ENCODE measurements at regions not wholly inside any gene's neighbourhood (a gene's known extent, or its start where the extent isn't known, plus 50 kb on each side); places are given as distances from the start of the nearest gene placed in this dataset.

- H3K36me3 ChIP-seq (ENCODE audit: insufficient read depth) = no peaks in the 10 kb centered on the region
- no peaks in the 10 kb centered on the region for H3K4me1 ChIP-seq (ENCODE audit: insufficient read depth)
- Mint-ChIP-seq H3K27ac (no peak overlapping the region), H3K4me1 (peaks cover 19% of the 10 kb centered on the region), H3K27me3 (ENCODE audit: insufficient read depth, low read depth, poor library complexity) (peaks cover 20% of the 10 kb centered on the region), H3K36me3 (ENCODE audit: low read depth) (no peaks in the 10 kb centered on the region), H3K9me3 (no peaks in the 10 kb centered on the region; the same call in 2 of the 3 replicates), H3K4me3 (no peak overlapping the region)
- H3K27ac ChIP-seq (ENCODE audit: low read depth) = no peak overlapping the region
- no peaks in the 10 kb centered on the region for H3K79me2 ChIP-seq (replicated peaks; ENCODE audit: insufficient read depth)
- ATAC-seq = no peak
- no peaks in the 10 kb centered on the region for H4K20me1 ChIP-seq (replicated peaks; ENCODE audit: insufficient read depth)
- no peak for DNase-seq (ENCODE audit: low spot score)
- no peak overlapping the region for H3K4me3 ChIP-seq
- H3K4me2 ChIP-seq = no peak overlapping the region
- no peaks in the 10 kb centered on the region for H3K27me3 ChIP-seq (ENCODE audit: insufficient read depth)
- no peak overlapping the region for H2AFZ ChIP-seq
- no peaks in the 10 kb centered on the region for H3F3A ChIP-seq (replicated peaks; ENCODE audit: low read depth)
- no peaks in the 10 kb centered on the region for H3K9me2 ChIP-seq (ENCODE audit: insufficient read depth)
- TF ChIP-seq EZH2phosphoT487 (IDR thresholded peaks at IDR 0.05; ENCODE audit: unreplicated experiment) = no peak
- no peak for TF ChIP-seq STAT1 (IDR thresholded peaks at IDR 0.05; ENCODE audit: unreplicated experiment)
- TF ChIP-seq ZNF114 (CRISPR knock-in tag; IDR thresholded peaks at IDR 0.05) = no peak
- no peak for TF ChIP-seq CREB1 (CRISPR knock-in tag; IDR thresholded peaks at IDR 0.05; ENCODE audit: low read depth)
- TF ChIP-seq ETS1 (IDR thresholded peaks at IDR 0.05) = no peak
- no peak for TF ChIP-seq JUNB (IDR thresholded peaks at IDR 0.05; ENCODE audit: unreplicated experiment)
- TF ChIP-seq REST (IDR thresholded peaks at IDR 0.05; ENCODE audit: unreplicated experiment) = no peak
- no peak for TF ChIP-seq CTCF (conservative IDR thresholded peaks at IDR 0.05; ENCODE audit: low read depth in 2 of 2)
- no peak for TF ChIP-seq EZH2 (IDR thresholded peaks at IDR 0.05; ENCODE audit: low read depth, unreplicated experiment)
- no peak for TF ChIP-seq ZNF462 (CRISPR knock-in tag; IDR thresholded peaks at IDR 0.05)
Observed at GRCh38 chr10:124242791-124243190, 149.4 kb upstream of the CHST15 start.
